Neutrophil (primary cell): ENCODE measurements at regions not wholly inside any gene's neighbourhood (a gene's known extent, or its start where the extent isn't known, plus 50 kb on each side); places are given as distances from the start of the nearest gene placed in this dataset.

Source experiments
- H3K27ac ChIP-seq: fragments of 200-600 bp; sonication (generic); 2 replicates; pipeline ENCODE4 v1.5.1; 2016; ENCODE audit warnings: mild to moderate bottlenecking, moderate library complexity
- H3K27me3 ChIP-seq: fragments of 200-600 bp; sonication (generic); 2 replicates; pipeline ENCODE4 v1.6.0; 2016; ENCODE audit warnings: mild to moderate bottlenecking
- H3K36me3 ChIP-seq: fragments of 200-600 bp; sonication (generic); 2 replicates; pipeline ENCODE4 v1.5.1; 2017
- H3K4me1 ChIP-seq, 2 experiments: fragments of 200-600 bp in 1 of 2; sonication (generic) in 1 of 2; 1 replicate in 1 of 2; 2 replicates in 1 of 2; pipeline versions ENCODE4 v1.5.1 to v1.6.1; 2013 to 2016; ENCODE audit warnings: low read depth in 1 of 2, low read length in 1 of 2, mild to moderate bottlenecking in 1 of 2, moderate library complexity in 1 of 2; ENCODE audit not compliant: control insufficient read depth in 1 of 2, insufficient read depth in 1 of 2
- H3K4me3 ChIP-seq, 2 experiments: fragments of 200-600 bp in 1 of 2; sonication (generic) in 1 of 2; 1 replicate in 1 of 2; 2 replicates in 1 of 2; pipeline ENCODE4 v1.5.1; 2013 to 2016; ENCODE audit warnings: low read depth in 1 of 2, low read length in 1 of 2, mild to moderate bottlenecking in 1 of 2, moderate library complexity in 1 of 2
- H3K9me3 ChIP-seq: fragments of 200-600 bp; sonication (generic); 2 replicates; pipeline ENCODE4 v1.5.1; 2016
- CTCF ChIP-seq: fragments of 200-600 bp; sonication (generic); IDR thresholded peaks from 2 replicates; pipeline ENCODE4 v1.5.1; 2016; ENCODE audit warnings: antibody characterized with exemption

- no peaks in the 10 kb centered on the region for H3K4me1 ChIP-seq
- H3K27ac ChIP-seq: no peak overlapping the region
- TF ChIP-seq CTCF: no peak
- H3K9me3 ChIP-seq: no peaks in the 10 kb centered on the region
- H3K27me3 ChIP-seq: no peaks in the 10 kb centered on the region
- H3K36me3 ChIP-seq: no peaks in the 10 kb centered on the region
- no peak overlapping the region for H3K4me3 ChIP-seq
Measured at GRCh38 chr2:207216457-207216856, 50.7 kb upstream of the KLF7 start.

GRCh38 chr2:207217442-207217841 lies 51.7 kb upstream of the KLF7 start:
- Histone ChIP-seq H3K27me3 (no peaks in the 10 kb centered on the region), H3K27ac (no peak overlapping the region), H3K4me3 (no peak overlapping the region), H3K36me3 (no peaks in the 10 kb centered on the region), H3K4me1 (no peaks in the 10 kb centered on the region), H3K9me3 (no peaks in the 10 kb centered on the region)
- no peak for TF ChIP-seq CTCF

- no peaks in the 10 kb centered on the region for H3K9me3 ChIP-seq
- H3K27ac ChIP-seq: no peak overlapping the region
- TF ChIP-seq CTCF: no peak
- no peaks in the 10 kb centered on the region for H3K36me3 ChIP-seq
- H3K4me3 ChIP-seq: no peak overlapping the region
- H3K4me1 ChIP-seq: no peaks in the 10 kb centered on the region
- no peaks in the 10 kb centered on the region for H3K27me3 ChIP-seq
Measured at GRCh38 chr2:207219081-207219630, 53.4 kb upstream of the KLF7 start.

- Histone ChIP-seq H3K36me3 (no peaks in the 10 kb centered on the region), H3K9me3 (no peaks in the 10 kb centered on the region), H3K4me3 (no peak overlapping the region), H3K27me3 (no peaks in the 10 kb centered on the region), H3K4me1 (no peaks in the 10 kb centered on the region), H3K27ac (no peak overlapping the region)
- no peak for TF ChIP-seq CTCF
Measured at GRCh38 chr2:207219676-207220501, 54.1 kb upstream of the KLF7 start.

GRCh38 chr2:207221731-207222130 lies 56.0 kb upstream of the KLF7 start:
- Histone ChIP-seq H3K4me3 (no peak overlapping the region), H3K9me3 (no peaks in the 10 kb centered on the region), H3K4me1 (no peaks in the 10 kb centered on the region), H3K27ac (no peak overlapping the region), H3K27me3 (no peaks in the 10 kb centered on the region), H3K36me3 (no peaks in the 10 kb centered on the region)
- no peak for TF ChIP-seq CTCF
